ENCODE measurements at regions not wholly inside any gene's neighbourhood (a gene's known extent, or its start where the extent isn't known, plus 50 kb on each side); places are given as distances from the start of the nearest gene placed in this dataset.

DNA sequence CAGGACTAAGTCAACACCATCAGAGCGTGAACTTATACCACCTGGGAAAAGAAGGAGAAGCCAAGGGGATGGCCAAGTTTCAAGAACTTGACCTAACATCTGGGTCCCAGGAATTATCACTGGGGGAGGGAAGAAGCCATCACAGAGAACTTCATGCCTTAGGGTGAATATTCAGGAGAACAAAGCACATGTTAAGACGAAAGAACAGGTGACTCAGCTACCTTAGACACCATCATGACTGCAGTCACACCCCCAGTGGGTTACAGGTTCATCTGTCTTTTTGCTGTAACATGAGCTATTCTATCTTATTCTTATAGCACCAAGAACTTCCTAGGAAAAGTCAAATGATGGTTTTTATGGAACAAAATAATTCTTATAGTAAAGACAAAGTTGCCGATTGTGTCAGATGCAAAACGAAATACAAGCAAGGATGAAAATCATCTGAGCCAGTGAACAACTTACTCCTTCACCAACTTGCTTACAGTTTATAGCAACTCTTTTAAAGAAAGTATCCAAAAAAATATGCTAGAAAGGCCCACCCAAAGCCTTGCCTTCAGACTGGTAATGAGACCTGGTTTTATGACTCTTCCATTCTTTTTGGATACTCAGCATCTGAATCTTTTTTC lies 72.0 kb downstream of the TPRA1 start:
- Mint-ChIP-seq H3K27me3 (ENCODE audit: low read depth) (peaks cover 9% of the 10 kb centered on the region), H3K27ac (no peak overlapping the region), H3K9me3 (peaks cover 11 to 19% of the 10 kb centered on the region in 2 experiments), H3K36me3 (ENCODE audit: insufficient read depth in 1 of 3, low read depth in 3 of 3) (peaks cover 0 to 5% (median 0%) of the 10 kb centered on the region in 3 experiments; a peak in 2 of 7 replicates), H3K4me1 (no peaks in the 10 kb centered on the region), H3K4me3 (no peak overlapping the region)
- H3K23ac ChIP-seq (ENCODE audit: insufficient read length, low read depth, low read length): no peak overlapping the region
- H2BK120ac ChIP-seq (ENCODE audit: low read depth, low read length, poor library complexity, severe bottlenecking): no peak overlapping the region
- H2BK5ac ChIP-seq (ENCODE audit: insufficient read length, low read length): no peak overlapping the region
- H3K27ac ChIP-seq (ENCODE audit: insufficient read length, low read depth, low read length): no peak overlapping the region
- H3K4me1 ChIP-seq (ENCODE audit: insufficient read depth, low read length): no peaks in the 10 kb centered on the region
- no peak overlapping the region for H4K8ac ChIP-seq (replicated peaks; ENCODE audit: insufficient read length, low read depth, low read length)
- no peak for DNase-seq
- H2AFZ ChIP-seq (ENCODE audit: low read length): no peak overlapping the region
- H4K91ac ChIP-seq (ENCODE audit: insufficient read length, low read depth, low read length): no peak overlapping the region
- no peak overlapping the region for H3T11ph ChIP-seq (ENCODE audit: low read length)
- TF ChIP-seq, protein P1, sequence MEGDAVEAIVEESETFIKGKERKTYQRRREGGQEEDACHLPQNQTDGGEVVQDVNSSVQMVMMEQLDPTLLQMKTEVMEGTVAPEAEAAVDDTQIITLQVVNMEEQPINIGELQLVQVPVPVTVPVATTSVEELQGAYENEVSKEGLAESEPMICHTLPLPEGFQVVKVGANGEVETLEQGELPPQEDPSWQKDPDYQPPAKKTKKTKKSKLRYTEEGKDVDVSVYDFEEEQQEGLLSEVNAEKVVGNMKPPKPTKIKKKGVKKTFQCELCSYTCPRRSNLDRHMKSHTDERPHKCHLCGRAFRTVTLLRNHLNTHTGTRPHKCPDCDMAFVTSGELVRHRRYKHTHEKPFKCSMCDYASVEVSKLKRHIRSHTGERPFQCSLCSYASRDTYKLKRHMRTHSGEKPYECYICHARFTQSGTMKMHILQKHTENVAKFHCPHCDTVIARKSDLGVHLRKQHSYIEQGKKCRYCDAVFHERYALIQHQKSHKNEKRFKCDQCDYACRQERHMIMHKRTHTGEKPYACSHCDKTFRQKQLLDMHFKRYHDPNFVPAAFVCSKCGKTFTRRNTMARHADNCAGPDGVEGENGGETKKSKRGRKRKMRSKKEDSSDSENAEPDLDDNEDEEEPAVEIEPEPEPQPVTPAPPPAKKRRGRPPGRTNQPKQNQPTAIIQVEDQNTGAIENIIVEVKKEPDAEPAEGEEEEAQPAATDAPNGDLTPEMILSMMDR (conservative IDR thresholded peaks at IDR 0.05): no peak
- no peaks in the 10 kb centered on the region for H3K23me2 ChIP-seq (ENCODE audit: insufficient read length, low read depth, low read length, poor library complexity, severe bottlenecking)
- H3K4me2 ChIP-seq (ENCODE audit: insufficient read depth, insufficient read length, low read length): no peak overlapping the region
- H3K56ac ChIP-seq (ENCODE audit: insufficient read length, low read depth, low read length): no peak overlapping the region
- H2AK5ac ChIP-seq (ENCODE audit: insufficient read length, low read length): no peak overlapping the region
- H3K18ac ChIP-seq (ENCODE audit: insufficient read length, low read depth, low read length): no peak overlapping the region
- H4K5ac ChIP-seq (ENCODE audit: insufficient read length, low read depth, low read length): no peak overlapping the region
- no peak overlapping the region for H2BK15ac ChIP-seq (ENCODE audit: low read depth, low read length)
- H3K79me2 ChIP-seq (ENCODE audit: insufficient read depth, low read length): no peaks in the 10 kb centered on the region
- no peak overlapping the region for H3K9ac ChIP-seq (ENCODE audit: extremely low read depth, insufficient read length, low read length)
- H4K20me1 ChIP-seq (ENCODE audit: control insufficient read depth, insufficient read depth, insufficient read length): no peaks in the 10 kb centered on the region
- WGBS (ENCODE audit: extremely low coverage, insufficient read length, low lambda C conversion rate): no CpG with 5 or more reads among the region's 4 CpGs
- H3K79me1 ChIP-seq (ENCODE audit: insufficient read depth, low read depth, low read length, poor library complexity, severe bottlenecking): no peaks in the 10 kb centered on the region
- no peak overlapping the region for H3K14ac ChIP-seq (ENCODE audit: insufficient read depth, low read length)
- no peak overlapping the region for H2BK12ac ChIP-seq (ENCODE audit: insufficient read length, low read depth, low read length)
- H3K4ac ChIP-seq (ENCODE audit: low read depth, low read length): no peak overlapping the region
- no peak overlapping the region for H2BK20ac ChIP-seq (ENCODE audit: low read depth, low read length, poor library complexity, severe bottlenecking)
- no peaks in the 10 kb centered on the region for H3K9me3 ChIP-seq (ENCODE audit: control insufficient read depth, low read depth, low read length)
- no peaks in the 10 kb centered on the region for H3K27me3 ChIP-seq (ENCODE audit: insufficient read depth, low read length)
